Neuronal stem cell (in vitro differentiated cells): ENCODE measurements at regions not wholly inside any gene's neighbourhood (a gene's known extent, or its start where the extent isn't known, plus 50 kb on each side); places are given as distances from the start of the nearest gene placed in this dataset.

Experiments
- DNase-seq: peaks from one replicate; pipeline ENCODE4 v3.0.0-alpha.2; 2013; ENCODE audit warnings: low spot score
- H2AFZ ChIP-seq: one replicate; pipeline ENCODE4 v1.6.1; 2013; ENCODE audit warnings: mild to moderate bottlenecking, low read length, inconsistent platforms
- H2AK5ac ChIP-seq: 2 replicates; pipeline ENCODE4 v1.6.1; 2013; ENCODE audit warnings: low read depth, mild to moderate bottlenecking, inconsistent platforms, low read length, moderate library complexity, mixed read lengths
- H2BK120ac ChIP-seq: 2 replicates; pipeline ENCODE4 v1.6.1; 2013; ENCODE audit warnings: low read depth, mild to moderate bottlenecking, inconsistent platforms, low read length, moderate library complexity, mixed read lengths
- H2BK12ac ChIP-seq: one replicate; pipeline ENCODE4 v1.6.1; 2013; ENCODE audit warnings: low read length, inconsistent platforms
- H2BK15ac ChIP-seq: 2 replicates; pipeline ENCODE4 v1.6.1; 2013; ENCODE audit warnings: mild to moderate bottlenecking, low read length, inconsistent platforms, mixed read lengths
- H2BK5ac ChIP-seq: one replicate; pipeline ENCODE4 v1.6.1; 2013; ENCODE audit warnings: inconsistent platforms, mild to moderate bottlenecking, low read length, moderate library complexity
- H3K14ac ChIP-seq: one replicate; pipeline ENCODE4 v1.6.1; 2013; ENCODE audit warnings: low read length, inconsistent platforms
- H3K18ac ChIP-seq: 2 replicates; pipeline ENCODE4 v1.6.1; 2013; ENCODE audit warnings: low read length, inconsistent platforms
- H3K23ac ChIP-seq: 2 replicates; pipeline ENCODE4 v1.6.1; 2013; ENCODE audit warnings: low read depth, mild to moderate bottlenecking, mixed read lengths, low read length, inconsistent platforms; ENCODE audit not compliant: poor library complexity
- H3K27ac ChIP-seq: replicated peaks from 3 replicates; pipeline ENCODE4 v1.5.1; 2013; ENCODE audit warnings: low read length, inconsistent platforms
- H3K27me3 ChIP-seq, 3 experiments: 2 replicates each; pipeline ENCODE4 v1.6.1; 2013; ENCODE audit warnings: low read length in 3 of 3, mild to moderate bottlenecking in 2 of 3, inconsistent platforms in 1 of 3, low read depth in 1 of 3, mixed read lengths in 1 of 3, moderate library complexity in 1 of 3; ENCODE audit not compliant: control insufficient read depth in 3 of 3, insufficient read depth in 3 of 3
- H3K36me3 ChIP-seq, 2 donors: replicated peaks in 1 of 2; 2 replicates each; pipeline ENCODE4 v1.6.1; 2013; ENCODE audit warnings: low read length in 2 of 2; ENCODE audit not compliant: control insufficient read depth in 2 of 2, insufficient read depth in 2 of 2
- H3K4ac ChIP-seq: 2 replicates; pipeline ENCODE4 v1.6.1; 2013; ENCODE audit warnings: inconsistent platforms, mild to moderate bottlenecking, low read length, moderate library complexity
- H3K4me1 ChIP-seq, 2 donors: 1 replicate in 1 of 2; 2 replicates in 1 of 2; pipeline ENCODE4 v1.6.1; 2013; ENCODE audit warnings: low read length in 2 of 2, low read depth in 1 of 2; ENCODE audit not compliant: control insufficient read depth in 2 of 2, insufficient read depth in 1 of 2
- H3K4me2 ChIP-seq: one replicate; pipeline ENCODE4 v1.6.1; 2013; ENCODE audit warnings: mild to moderate bottlenecking, low read length, inconsistent platforms; ENCODE audit not compliant: insufficient read depth, poor library complexity, severe bottlenecking
- H3K4me3 ChIP-seq, 2 donors: 2 replicates each; pipeline ENCODE4 v1.5.1; 2013; ENCODE audit warnings: low read length in 2 of 2, mild to moderate bottlenecking in 2 of 2, inconsistent platforms in 1 of 2, moderate library complexity in 1 of 2
- H3K79me1 ChIP-seq: one replicate; pipeline ENCODE4 v1.6.1; 2013; ENCODE audit warnings: low read depth, mild to moderate bottlenecking, inconsistent platforms, low read length, moderate library complexity
- H3K9ac ChIP-seq: one replicate; pipeline ENCODE4 v1.6.1; 2013; ENCODE audit warnings: mild to moderate bottlenecking, low read depth, low read length, inconsistent platforms; ENCODE audit not compliant: poor library complexity
- H3K9me3 ChIP-seq, 2 donors: replicated peaks in 1 of 2; 2 replicates each; pipeline versions ENCODE3 to v1.6.1; 2013; ENCODE audit warnings: low read length in 2 of 2, mild to moderate bottlenecking in 2 of 2, inconsistent platforms in 1 of 2, low read depth in 1 of 2, mixed read lengths in 1 of 2, moderate library complexity in 1 of 2; ENCODE audit not compliant: control insufficient read depth in 2 of 2, insufficient read depth in 1 of 2
- H4K8ac ChIP-seq: one replicate; pipeline ENCODE4 v1.6.1; 2013; ENCODE audit warnings: low read depth, mild to moderate bottlenecking, inconsistent platforms, low read length, moderate library complexity
- H4K91ac ChIP-seq: one replicate; pipeline ENCODE4 v1.6.1; 2013; ENCODE audit warnings: low read length, low read depth, mild to moderate bottlenecking, inconsistent platforms; ENCODE audit not compliant: poor library complexity
- WGBS, 2 donors: extraction: QIAGEN DNeasy Blood & Tissue Kit; methylation state at CpG; one replicate each; pipeline ENCODE4 v1.1.7; 2013; ENCODE audit warnings: missing lambda C conversion rate in 2 of 2, mixed read lengths in 1 of 2; ENCODE audit not compliant: insufficient read length in 2 of 2, insufficient replicate concordance in 1 of 2; ENCODE audit errors: extremely low coverage in 2 of 2; 5-methylcytosine and 5-hydroxymethylcytosine counted together

DNA sequence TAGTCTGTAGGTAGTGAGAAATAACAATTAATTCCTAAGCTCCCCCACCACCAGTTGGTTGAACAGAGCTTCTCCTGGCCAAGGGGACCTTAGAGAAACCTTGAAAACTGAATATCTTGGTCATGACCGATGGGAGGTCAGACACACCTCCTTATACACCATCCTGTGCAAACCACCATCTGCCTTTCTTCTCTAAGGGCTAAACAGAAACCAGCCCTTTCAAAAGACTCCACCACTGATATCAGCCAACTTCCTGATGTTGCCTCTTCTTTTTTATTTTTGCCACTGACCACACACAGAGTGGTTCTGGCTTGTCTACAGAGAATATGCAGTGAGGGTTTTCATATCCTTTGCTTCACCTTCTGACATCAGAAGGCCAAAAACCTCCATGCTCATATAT is 977.7 kb upstream of the SEL1L start:
- Histone ChIP-seq H2BK5ac (no peak overlapping the region), H3K27ac (no peak overlapping the region), H2AK5ac (no peak overlapping the region), H3K9ac (no peak overlapping the region), H3K79me1 (no peaks in the 10 kb centered on the region), H4K8ac (no peak overlapping the region), H3K4ac (no peak overlapping the region), H3K23ac (no peak overlapping the region), H2BK12ac (no peak overlapping the region), H4K91ac (no peak overlapping the region), H3K36me3 (no peaks in the 10 kb centered on the region), H3K4me2 (no peak overlapping the region), H2BK120ac (no peak overlapping the region), H2AFZ (no peak overlapping the region), H2BK15ac (no peak overlapping the region), H3K18ac (no peak overlapping the region), H3K4me1 (no peaks in the 10 kb centered on the region), H3K14ac (no peak overlapping the region), H3K27me3 (no peaks in the 10 kb centered on the region), H3K9me3 (no peaks in the 10 kb centered on the region), H3K4me3 (no peak overlapping the region)
- DNase-seq = no peak
- WGBS, 2 donors = no CpG with 5 or more reads among the region's 1 CpG

DNA sequence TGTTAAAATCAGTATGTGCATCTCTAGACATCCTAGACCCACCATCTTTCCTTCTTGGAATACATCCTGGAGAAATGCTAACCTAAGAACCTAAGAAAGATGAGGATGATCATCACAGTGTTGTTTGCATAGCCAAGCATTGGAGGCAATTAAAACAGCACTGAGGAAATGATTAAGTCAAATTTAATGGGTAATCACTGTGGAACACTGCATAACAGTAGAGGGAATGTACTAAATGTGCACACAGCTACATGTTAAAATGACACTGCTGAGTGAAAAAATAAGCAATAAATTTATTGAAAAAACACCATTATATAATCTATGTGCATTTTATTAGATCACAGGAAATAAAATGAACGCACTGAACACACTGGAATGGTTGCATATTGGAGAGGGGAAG is 987.1 kb upstream of the SEL1L start:
- Histone ChIP-seq H3K36me3 (no peaks in the 10 kb centered on the region), H2BK120ac (no peak overlapping the region), H2BK15ac (no peak overlapping the region), H3K79me1 (no peaks in the 10 kb centered on the region), H2BK12ac (no peak overlapping the region), H4K91ac (no peak overlapping the region), H3K18ac (no peak overlapping the region), H3K9me3 (peaks cover 0 to 3% of the 10 kb centered on the region in 2 donors), H3K4ac (no peak overlapping the region), H3K14ac (no peak overlapping the region), H3K23ac (no peak overlapping the region), H3K9ac (no peak overlapping the region), H3K4me3 (no peak overlapping the region), H2AK5ac (no peak overlapping the region), H3K27me3 (no peaks in the 10 kb centered on the region), H3K4me2 (no peak overlapping the region), H2BK5ac (no peak overlapping the region), H3K4me1 (no peaks in the 10 kb centered on the region), H4K8ac (no peak overlapping the region), H2AFZ (no peak overlapping the region), H3K27ac (no peak overlapping the region)
- WGBS, 2 donors = no CpG with 5 or more reads among the region's 1 CpG
- no peak for DNase-seq

DNA sequence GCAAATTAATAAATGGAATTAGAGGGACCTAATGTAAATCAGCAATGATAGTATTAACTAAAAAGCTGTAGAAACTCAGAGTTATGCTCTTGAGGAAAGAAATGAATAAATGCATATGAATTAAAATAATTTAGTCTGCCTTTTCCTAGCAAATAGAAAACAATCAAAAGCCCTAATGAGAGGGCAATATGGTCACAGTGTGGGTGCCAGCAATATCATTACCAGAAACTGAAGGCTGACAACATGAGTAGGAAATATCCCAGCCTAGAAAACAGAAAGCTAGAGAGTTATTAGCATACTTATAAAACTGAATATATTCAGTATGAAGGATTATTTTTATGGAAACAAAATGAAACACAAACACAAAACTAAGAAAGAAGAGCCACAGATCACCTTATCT is 987.5 kb upstream of the SEL1L start:
- Histone ChIP-seq H2BK5ac (no peak overlapping the region), H2AK5ac (no peak overlapping the region)

DNA sequence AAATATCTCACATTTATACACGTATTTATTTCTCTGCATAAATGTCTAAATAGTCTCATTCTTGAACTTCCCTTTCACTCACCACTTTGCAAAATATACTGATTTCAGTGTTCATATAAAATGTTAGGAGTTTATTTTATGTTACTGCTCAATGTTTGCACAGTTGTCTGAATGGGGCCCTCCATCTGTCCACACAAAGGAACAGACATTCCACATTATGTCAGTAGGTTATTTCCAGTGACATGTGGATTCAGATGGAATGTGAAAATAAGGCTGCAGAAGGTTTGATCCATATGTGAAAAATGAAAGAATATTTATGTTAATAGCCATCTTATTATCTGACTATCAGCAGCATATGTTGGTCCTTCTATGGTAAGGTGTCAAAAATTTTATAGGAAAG is 994.4 kb upstream of the SEL1L start:
- Histone ChIP-seq H3K18ac (no peak overlapping the region), H2AFZ (no peak overlapping the region), H4K91ac (no peak overlapping the region), H2BK15ac (no peak overlapping the region), H3K4ac (no peak overlapping the region), H3K23ac (no peak overlapping the region), H3K36me3 (no peaks in the 10 kb centered on the region), H3K4me1 (no peaks in the 10 kb centered on the region), H3K79me1 (no peaks in the 10 kb centered on the region), H4K8ac (no peak overlapping the region), H2AK5ac (no peak overlapping the region), H2BK5ac (no peak overlapping the region), H3K9me3 (no peaks in the 10 kb centered on the region), H3K14ac (no peak overlapping the region), H3K4me2 (no peak overlapping the region), H3K4me3 (no peak overlapping the region), H2BK12ac (no peak overlapping the region), H2BK120ac (no peak overlapping the region), H3K27me3 (no peaks in the 10 kb centered on the region), H3K27ac (no peak overlapping the region), H3K9ac (no peak overlapping the region)
- 100% methylated on average over 1 of the region's 1 CpG; no CpG with 5 or more reads in 1 of the 2 donors for WGBS, 2 donors
- DNase-seq = no peak

More for the DNA sequence above, 987.5 kb upstream of the SEL1L start:
- Histone ChIP-seq H2AFZ (no peak overlapping the region), H3K27ac (no peak overlapping the region), H3K4ac (no peak overlapping the region), H3K9me3 (peaks cover 0 to 3% of the 10 kb centered on the region in 2 donors), H2BK15ac (no peak overlapping the region), H3K18ac (no peak overlapping the region), H3K27me3 (no peaks in the 10 kb centered on the region), H3K9ac (no peak overlapping the region), H3K36me3 (no peaks in the 10 kb centered on the region), H4K8ac (no peak overlapping the region), H4K91ac (no peak overlapping the region), H2BK120ac (no peak overlapping the region), H3K4me3 (no peak overlapping the region), H3K4me2 (no peak overlapping the region), H3K23ac (no peak overlapping the region), H3K79me1 (no peaks in the 10 kb centered on the region), H3K4me1 (no peaks in the 10 kb centered on the region), H3K14ac (no peak overlapping the region), H2BK12ac (no peak overlapping the region)
- no peak for DNase-seq
